Chondrocyte (in vitro differentiated cells): ENCODE measurements at regions not wholly inside any gene's neighbourhood (a gene's known extent, or its start where the extent isn't known, plus 50 kb on each side); places are given as distances from the start of the nearest gene placed in this dataset.

Experiments
- DNase-seq: peaks from one replicate; pipeline ENCODE4 v3.0.0; 2021; ENCODE audit warnings: mixed read lengths, low spot score
- H3K27ac Mint-ChIP-seq: one replicate; pipeline ENCODE4 v1.8.0; 2021; ENCODE audit warnings: mild to moderate bottlenecking, moderate library complexity, mixed read lengths; ENCODE audit not compliant: unreplicated experiment
- H3K27me3 Mint-ChIP-seq: 2 replicates; pipeline ENCODE4 v1.8.0; 2021; ENCODE audit warnings: low read depth, mixed read lengths
- H3K36me3 Mint-ChIP-seq: 2 replicates; pipeline ENCODE4 v1.8.0; 2021; ENCODE audit warnings: low read depth, mixed read lengths
- H3K4me1 Mint-ChIP-seq: 2 replicates; pipeline ENCODE4 v1.8.0; 2021; ENCODE audit warnings: low read depth, mild to moderate bottlenecking, mixed read lengths
- H3K4me3 Mint-ChIP-seq: one replicate; pipeline ENCODE4 v1.8.0; 2021; ENCODE audit warnings: mild to moderate bottlenecking, moderate library complexity, mixed read lengths; ENCODE audit not compliant: unreplicated experiment
- H3K9me3 Mint-ChIP-seq: 2 replicates; pipeline ENCODE4 v1.8.0; 2021; ENCODE audit warnings: low read depth, mixed read lengths
- CTCF ChIP-seq: fragments of 200-600 bp; sonication (generic); IDR thresholded peaks from 2 replicates; pipeline ENCODE4 v1.5.0; 2021; ENCODE audit warnings: antibody characterized with exemption, mild to moderate bottlenecking, moderate library complexity

- no peak overlapping the region for H3K27ac Mint-ChIP-seq
- no peak for DNase-seq
- no peak for TF ChIP-seq CTCF
- peaks cover 20% of the 10 kb centered on the region for H3K9me3 Mint-ChIP-seq
- no peaks in the 10 kb centered on the region for H3K27me3 Mint-ChIP-seq
- no peak overlapping the region for H3K4me3 Mint-ChIP-seq
- H3K4me1 Mint-ChIP-seq, result peaks cover 25% of the 10 kb centered on the region
- H3K36me3 Mint-ChIP-seq, result peaks cover 5% of the 10 kb centered on the region
Observed at GRCh38 chr18:22634464-22634863, 216.7 kb upstream of the CTAGE1 start.

- H3K4me1 Mint-ChIP-seq, result peaks cover 45% of the 10 kb centered on the region
- H3K27ac Mint-ChIP-seq, result peak overlapping the region; percentile 24
- DNase-seq, result no peak
- H3K9me3 Mint-ChIP-seq, result peaks cover 20% of the 10 kb centered on the region
- TF ChIP-seq CTCF, result no peak
- no peaks in the 10 kb centered on the region for H3K27me3 Mint-ChIP-seq
- H3K36me3 Mint-ChIP-seq, result peaks cover 5% of the 10 kb centered on the region
- no peak overlapping the region for H3K4me3 Mint-ChIP-seq
Observed at GRCh38 chr18:22637787-22638186, 220.1 kb upstream of the CTAGE1 start.

GRCh38 chr18:22639026-22639463 is 221.3 kb upstream of the CTAGE1 start:
- no peak for DNase-seq
- peaks cover 5% of the 10 kb centered on the region for H3K36me3 Mint-ChIP-seq
- TF ChIP-seq CTCF, result no peak
- peaks cover 23% of the 10 kb centered on the region for H3K9me3 Mint-ChIP-seq
- H3K27me3 Mint-ChIP-seq, result no peaks in the 10 kb centered on the region
- H3K27ac Mint-ChIP-seq, result peak overlapping the region; percentile 52
- H3K4me1 Mint-ChIP-seq, result peaks cover 56% of the 10 kb centered on the region
- H3K4me3 Mint-ChIP-seq, result no peak overlapping the region

- Mint-ChIP-seq H3K27ac (peak overlapping the region; percentile 52), H3K4me1 (peaks cover 58% of the 10 kb centered on the region), H3K4me3 (no peak overlapping the region), H3K36me3 (peaks cover 5% of the 10 kb centered on the region), H3K9me3 (peaks cover 24% of the 10 kb centered on the region), H3K27me3 (no peaks in the 10 kb centered on the region)
- no peak for TF ChIP-seq CTCF
- no peak for DNase-seq
Observed at GRCh38 chr18:22639561-22639960, 221.8 kb upstream of the CTAGE1 start.

- TF ChIP-seq CTCF, result no peak
- peaks cover 5% of the 10 kb centered on the region for H3K36me3 Mint-ChIP-seq
- peak overlapping the region; percentile 58 for H3K27ac Mint-ChIP-seq
- peaks cover 23% of the 10 kb centered on the region for H3K9me3 Mint-ChIP-seq
- no peak for DNase-seq
- peaks cover 61% of the 10 kb centered on the region for H3K4me1 Mint-ChIP-seq
- H3K27me3 Mint-ChIP-seq, result no peaks in the 10 kb centered on the region
- H3K4me3 Mint-ChIP-seq, result no peak overlapping the region
Observed at GRCh38 chr18:22640281-22640842, 222.6 kb upstream of the CTAGE1 start.
